NT2/D1 (cell line): ENCODE measurements at regions not wholly inside any gene's neighbourhood (a gene's known extent, or its start where the extent isn't known, plus 50 kb on each side); places are given as distances from the start of the nearest gene placed in this dataset.

Experiments
- YY1 ChIP-seq: IDR thresholded peaks from 2 replicates; pipeline ENCODE4 v1.6.1; 2011; ENCODE audit not compliant: insufficient read length, insufficient read depth
- ZNF274 ChIP-seq: IDR thresholded peaks from 2 replicates; pipeline ENCODE4 v1.6.1; 2011; ENCODE audit warnings: mild to moderate bottlenecking, low read depth, low read length

DNA sequence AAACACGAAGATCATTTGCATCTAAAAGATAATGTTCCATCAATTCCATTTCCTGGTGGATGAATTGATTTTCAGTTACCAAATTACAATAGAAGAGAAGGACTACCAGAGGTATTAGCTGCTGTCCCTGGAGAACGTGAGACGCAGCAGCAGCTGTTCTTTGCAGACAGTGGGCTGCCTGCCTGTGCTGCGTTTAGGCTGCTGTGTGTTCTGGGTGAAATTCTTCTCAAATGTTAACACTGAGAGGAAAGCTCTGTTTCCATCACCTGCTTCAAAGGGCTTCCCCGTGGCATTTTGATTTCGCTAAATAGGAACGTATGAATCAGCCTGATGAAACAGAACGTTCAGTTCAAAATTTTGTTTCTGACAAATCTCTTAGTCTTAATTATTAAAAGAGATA is 362.2 kb downstream of the C6orf118 start:
- no peak for TF ChIP-seq YY1
- TF ChIP-seq ZNF274: no peak
